ENCODE measurements at regions not wholly inside any gene's neighbourhood (a gene's known extent, or its start where the extent isn't known, plus 50 kb on each side); places are given as distances from the start of the nearest gene placed in this dataset.
"Not testable (repeated sequence)": the region's sequence is repeated elsewhere in the genome, so short reads cannot be mapped to it uniquely, and the experiment has no call there.

DNA sequence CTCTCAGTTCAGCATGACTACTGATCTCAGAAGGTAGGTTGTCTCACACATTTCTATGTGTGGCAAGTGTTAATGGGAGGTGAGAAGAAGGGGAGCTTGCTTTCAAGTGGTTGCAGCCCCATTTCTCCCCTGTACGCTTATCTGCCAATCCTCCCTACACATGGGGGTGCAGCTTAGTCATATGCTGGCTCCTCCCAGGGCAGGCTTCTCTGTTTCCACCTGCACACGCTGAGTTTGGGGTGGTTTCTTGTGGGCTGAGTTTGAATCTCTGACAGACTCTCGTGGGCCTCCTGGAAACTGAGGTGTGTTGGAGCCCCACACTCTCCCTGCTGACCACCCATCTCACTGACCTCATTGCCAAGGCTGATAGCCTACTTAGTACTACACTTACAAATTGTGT is 435.8 kb upstream of the MTPN start:
- DNase-seq (ENCODE audit: low read depth in 2 of 2) = no peak

DNA sequence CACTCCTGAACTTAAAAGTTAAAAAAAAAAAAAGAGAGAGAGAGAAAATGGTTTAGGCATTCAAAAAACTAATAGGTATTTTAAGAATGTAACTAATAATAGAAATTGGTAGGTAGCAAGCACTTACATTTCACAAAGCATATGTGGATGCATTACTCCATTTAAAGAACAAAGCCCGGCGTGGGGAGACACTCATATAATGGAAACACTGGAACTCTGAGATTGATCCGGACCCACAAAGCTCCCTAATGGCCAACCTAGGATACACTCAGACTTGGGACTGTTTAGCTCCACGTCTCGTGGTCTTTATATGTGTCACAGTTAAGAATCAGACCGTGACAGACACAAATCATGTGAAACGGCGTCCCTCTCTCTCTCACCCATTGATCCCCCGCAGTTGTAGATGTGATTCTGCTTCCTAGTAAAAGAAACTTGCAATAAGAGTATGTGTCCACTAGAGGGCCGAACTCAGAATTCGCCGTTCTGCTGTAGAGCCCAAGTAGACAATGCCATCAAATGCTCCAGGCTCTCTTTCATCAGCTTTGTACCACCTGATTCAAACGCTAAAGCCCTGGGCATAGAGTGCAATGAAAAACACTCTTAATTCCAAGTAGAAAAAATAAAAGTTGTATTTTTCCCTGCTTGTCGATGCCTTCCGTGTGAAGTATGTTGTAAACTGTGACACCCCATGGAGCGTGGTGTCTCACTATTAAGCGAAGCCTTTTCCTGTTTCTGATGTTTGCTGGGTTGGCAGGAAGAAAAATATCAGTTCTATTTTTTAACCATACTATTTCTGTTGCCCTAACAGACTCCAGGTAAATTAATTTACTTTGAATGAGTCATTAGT is 429.0 kb upstream of the MTPN start:
- DNase-seq (ENCODE audit: low read depth in 2 of 2) = no peak

DNA sequence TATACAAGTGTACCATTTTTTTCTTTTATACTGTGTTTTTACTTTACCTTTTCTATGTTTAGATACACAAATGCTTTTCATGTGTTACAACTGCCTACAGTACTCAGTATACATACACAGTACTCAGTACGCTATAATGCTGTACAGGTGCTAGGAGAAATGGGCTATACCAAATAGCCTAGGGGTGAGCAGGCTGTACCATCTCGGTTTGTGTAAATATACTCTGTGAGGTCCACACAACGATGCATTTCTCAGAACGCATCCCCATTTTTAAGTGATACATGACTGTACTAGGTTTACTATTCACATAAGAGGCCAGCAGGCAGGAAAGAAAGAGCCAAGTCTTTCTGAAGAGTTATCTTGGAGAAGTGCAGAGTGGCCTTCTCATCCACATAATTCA is 426.4 kb upstream of the MTPN start:
- no peak for DNase-seq (ENCODE audit: low read depth in 2 of 2)

DNA sequence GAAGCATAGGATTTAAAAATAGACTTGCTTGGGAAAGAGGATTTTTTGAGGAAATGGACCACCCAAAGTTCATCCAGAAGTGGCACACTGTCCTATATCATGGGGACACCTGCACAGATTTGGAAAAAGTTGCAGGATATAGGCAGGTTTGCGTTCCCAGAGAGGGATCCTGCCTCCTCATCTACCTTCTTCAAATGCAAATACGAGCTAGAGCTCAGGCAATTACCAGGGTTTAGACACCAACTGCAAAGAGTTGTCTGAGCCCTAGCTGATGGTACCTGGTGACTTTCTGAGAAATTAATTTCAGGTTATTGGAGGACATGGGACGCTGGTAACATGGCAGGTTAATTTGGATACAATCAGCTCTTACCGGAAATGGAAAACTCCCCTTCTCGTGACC is 423.7 kb upstream of the MTPN start:
- no peak for DNase-seq (ENCODE audit: low read depth in 2 of 2)

DNA sequence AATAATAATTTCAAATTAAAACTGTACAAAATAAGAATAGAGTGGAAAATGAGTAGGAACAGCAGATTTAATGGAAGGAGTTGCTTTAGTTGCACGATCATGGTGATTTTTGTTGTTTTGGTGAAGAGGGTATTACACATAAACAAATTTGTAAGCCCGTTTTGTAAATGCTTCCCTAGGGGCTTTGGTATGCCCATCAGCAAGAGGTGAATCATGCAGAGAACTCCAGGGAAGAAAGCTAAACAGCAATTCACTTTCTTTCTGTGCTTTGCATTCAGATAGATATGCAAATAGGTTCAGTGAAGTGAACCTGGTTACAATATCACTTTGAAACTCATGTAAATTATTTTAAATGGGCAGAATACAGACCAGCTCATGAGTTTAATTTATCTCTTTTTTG is 422.2 kb upstream of the MTPN start:
- no peak for DNase-seq (ENCODE audit: low read depth in 2 of 2)

DNA sequence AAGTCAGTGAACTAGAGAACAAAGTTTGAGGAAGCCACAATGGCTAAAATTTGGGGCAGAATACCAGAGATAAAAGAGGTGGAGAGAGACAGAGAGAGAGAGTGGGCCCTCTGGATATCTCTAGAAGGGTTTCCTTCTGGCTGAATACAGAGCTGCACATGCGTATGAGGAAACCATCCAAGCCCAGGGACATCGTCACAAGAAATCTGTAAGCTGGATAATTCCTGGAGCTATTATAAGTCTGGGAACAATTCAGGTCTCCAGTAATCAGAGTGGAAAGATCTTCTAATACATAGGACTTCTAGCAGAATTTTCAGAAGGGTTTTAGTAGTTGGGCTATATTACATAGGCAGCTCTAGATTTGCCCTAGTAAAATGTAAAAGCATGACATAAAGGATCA is 415.7 kb upstream of the MTPN start:
- DNase-seq (ENCODE audit: low read depth in 2 of 2) = no peak

DNA sequence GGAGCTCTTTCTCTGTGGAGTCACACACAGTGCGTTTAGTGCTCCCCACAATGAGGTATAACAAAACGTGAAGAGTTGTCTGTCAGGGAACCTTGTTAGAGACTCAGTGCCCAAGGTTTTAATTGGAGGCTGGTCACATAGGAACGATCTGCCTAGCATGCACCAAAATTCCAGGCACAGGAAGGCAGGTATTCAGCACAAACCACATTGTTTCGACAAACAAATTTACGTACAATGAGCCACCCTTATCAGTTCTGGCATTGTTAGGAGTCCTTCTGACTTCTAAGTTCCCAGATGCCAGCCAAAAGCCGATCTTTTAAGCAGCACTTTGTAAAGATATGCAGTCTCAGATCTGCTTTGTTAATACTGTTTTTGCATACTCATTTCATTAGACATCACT is 414.2 kb upstream of the MTPN start:
- no peak for DNase-seq (ENCODE audit: low read depth in 2 of 2)

DNA sequence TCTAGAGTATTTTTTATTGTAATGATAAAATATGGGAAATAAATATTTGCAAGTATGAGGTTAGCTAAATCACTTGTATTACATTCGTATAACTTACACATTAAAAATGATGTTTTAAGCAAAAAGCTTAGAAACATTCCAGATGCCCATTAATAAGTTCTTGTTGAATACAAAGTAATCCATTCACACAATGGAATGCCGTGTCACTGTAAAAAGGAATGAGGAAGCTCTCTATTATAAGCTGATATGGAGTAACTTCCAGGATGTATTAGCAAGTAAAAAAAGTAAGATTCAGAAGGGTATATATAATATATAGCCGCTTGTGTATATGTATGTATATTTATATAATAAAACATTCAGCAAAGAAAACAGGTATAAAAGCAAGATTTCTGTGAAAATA is 412.8 kb upstream of the MTPN start:
- DNase-seq (ENCODE audit: low read depth in 2 of 2) = no peak

DNA sequence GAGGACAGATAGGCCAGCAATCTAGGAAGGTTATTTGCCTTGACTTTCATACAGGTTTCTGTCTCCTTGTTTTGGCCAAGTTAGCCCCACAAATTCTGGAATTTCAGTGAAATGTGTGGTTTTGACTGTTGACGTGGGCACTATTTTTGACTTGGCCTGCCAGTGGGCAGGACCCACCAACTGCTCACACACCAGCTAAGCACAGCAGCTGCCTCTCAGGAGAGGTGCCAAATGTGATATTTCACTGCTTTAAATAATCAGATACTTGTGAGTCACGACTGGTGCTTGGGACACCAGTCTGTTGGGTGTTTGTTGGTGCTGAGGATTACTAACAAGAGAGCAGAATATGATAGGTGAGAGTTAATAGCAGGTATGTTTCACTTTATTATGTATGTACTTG is 409.7 kb upstream of the MTPN start:
- no peak for DNase-seq (ENCODE audit: low read depth in 2 of 2)

DNA sequence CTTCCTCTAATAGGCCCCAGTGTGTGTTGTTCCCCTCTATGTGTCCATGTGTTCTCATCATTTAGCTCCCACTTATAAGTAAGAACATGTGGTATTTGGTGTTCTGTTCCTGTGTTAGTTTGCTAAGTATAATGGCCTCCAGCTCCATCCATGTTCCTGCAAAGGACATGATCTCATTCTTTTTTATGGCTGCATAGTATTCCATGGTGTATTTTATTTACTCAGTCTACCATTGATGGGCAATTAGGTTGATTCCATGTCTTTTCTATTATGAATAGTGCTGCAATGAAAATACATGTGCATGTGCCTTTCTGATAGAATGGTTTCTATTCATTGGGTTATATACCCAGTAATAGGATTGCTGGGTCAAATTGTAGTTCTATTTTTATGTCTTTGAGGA is 394.2 kb upstream of the MTPN start:
- not testable (repeated sequence) for DNase-seq (ENCODE audit: low read depth in 2 of 2)

DNA sequence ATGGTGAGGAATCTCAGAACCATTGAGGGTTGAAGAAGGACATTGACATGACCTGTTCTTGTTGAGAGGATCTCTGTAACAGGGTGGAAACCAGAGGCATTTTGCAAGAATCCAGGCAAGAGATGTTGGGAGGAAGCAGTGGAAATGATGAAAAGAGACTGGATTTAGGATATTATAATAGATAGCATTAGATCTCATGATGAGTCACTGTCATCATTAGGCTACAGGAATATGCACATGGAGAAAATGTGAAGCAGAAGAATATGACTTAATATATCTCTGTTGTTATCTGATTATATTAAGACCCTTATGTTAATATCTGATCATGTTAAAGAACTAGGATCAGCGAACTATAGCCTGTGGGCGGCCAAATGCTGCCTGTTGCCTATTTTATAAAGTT is 393.0 kb upstream of the MTPN start:
- DNase-seq (ENCODE audit: low read depth in 2 of 2) = no peak

DNA sequence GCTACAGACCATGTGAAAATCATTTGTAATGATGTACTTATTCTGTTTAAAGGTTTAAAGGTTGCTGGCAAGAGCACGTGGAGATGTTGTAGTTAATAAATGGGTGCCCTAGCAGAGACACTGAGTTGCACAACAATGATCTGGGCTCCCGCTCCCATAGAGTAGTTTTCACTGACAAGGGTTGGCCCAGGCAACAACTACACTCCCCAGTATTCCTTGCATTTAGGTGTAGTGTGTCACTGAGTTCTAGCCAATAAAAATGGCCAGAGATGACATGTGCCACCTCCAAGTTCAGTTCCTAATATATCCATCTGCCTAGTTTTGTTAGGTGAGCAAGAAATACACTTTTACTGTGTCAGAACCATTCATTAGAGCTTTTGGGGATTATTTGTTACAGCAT is 392.1 kb upstream of the MTPN start:
- no peak for DNase-seq (ENCODE audit: low read depth in 2 of 2)

DNA sequence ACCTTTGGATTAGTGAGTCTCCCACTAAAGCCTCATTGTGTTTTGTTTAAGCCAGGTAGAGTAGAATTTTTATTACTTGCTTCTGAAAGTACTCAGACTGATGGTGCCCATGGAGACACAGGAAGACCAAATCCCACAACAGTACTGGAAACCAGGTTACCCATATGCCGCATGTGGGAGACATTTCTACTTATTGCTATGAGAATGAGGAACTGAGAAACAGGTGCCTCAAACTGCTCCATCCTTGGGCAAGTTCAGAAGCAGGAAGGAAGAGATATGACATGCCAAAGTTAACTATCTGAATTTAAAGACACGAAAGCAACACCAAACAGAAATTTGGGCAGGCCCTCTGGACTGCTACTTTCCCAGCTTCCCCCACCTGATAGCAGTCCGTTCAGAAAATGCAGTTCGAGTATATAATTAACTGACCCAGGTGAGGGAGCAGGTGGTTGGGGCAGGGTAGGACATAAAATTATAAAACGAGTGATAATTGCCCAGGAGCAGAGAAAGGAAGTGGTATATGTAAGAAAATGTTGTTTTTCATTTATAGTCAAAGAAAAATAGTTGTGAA is 382.3 kb upstream of the MTPN start:
- no peak for DNase-seq (ENCODE audit: low read depth in 2 of 2)

DNA sequence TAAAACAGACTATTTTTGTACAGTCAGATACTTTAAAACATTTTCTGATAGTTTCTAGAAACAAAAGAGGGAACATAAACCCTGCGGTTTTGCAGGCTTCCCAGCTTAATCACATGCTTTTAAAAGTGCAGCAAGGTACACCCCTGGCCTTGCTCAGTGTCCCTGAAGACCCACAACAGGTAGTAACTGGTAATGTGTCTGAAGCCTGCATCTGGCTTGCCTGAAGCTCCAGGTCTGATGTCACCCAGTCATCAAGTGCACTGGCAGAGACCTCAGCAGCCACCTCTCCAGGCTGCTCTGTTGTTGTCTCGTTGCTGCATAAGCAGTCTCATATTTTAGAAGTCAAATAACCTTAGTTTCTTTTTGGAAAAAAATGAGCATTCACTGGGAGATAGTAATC is 376.1 kb upstream of the MTPN start:
- DNase-seq (ENCODE audit: low read depth in 2 of 2) = no peak

DNA sequence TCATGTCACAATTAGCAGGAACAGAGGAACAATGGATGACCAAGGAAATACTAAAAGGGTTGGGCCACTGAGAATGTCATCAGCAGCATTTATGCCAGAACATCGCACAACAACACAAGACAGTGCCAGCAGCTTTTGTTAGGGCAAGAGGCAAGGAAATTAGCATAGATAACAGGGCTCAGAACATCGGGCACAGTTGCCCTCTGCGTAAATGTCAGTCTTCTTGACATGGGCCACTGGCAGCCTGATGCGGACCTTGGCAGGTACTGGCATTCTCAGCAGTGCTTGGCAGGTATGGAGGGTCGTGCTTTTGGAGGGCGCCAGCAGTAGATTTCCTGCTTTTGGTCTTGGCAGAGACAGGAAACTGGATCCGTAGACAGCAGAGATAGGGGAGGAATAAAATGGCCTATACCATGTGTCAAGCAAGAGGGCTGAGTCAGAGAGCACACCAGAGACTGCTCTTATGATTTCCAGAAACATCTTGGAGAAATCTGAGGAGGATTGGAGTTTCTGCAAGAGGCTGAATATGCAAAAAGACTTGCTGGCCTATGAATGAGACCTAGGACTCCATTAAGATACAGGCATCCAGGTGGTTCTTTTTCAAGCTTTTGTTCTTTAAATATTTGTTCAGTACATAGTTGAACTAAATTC is 371.5 kb upstream of the MTPN start:
- no peak for DNase-seq (ENCODE audit: low read depth in 2 of 2)

DNA sequence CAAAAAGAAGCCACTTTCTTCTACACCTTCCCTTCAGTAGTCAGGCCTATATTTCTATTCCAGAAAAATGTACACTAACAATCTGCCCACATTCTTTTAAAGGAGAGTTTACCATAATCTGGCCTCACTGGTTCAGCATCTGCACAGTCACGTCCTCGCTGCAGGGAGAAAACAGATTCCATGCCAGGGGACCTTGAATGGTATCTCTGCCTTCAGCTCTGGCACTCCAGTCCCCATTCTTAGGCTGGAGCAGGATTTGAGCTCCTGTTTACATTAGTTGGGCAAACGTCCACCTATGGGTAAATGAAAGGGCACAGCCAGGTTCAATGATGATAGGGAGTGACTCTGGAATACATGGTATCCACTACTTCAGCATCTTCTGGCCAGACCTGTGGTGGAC is 371.0 kb upstream of the MTPN start:
- no peak for DNase-seq (ENCODE audit: low read depth in 2 of 2)

DNA sequence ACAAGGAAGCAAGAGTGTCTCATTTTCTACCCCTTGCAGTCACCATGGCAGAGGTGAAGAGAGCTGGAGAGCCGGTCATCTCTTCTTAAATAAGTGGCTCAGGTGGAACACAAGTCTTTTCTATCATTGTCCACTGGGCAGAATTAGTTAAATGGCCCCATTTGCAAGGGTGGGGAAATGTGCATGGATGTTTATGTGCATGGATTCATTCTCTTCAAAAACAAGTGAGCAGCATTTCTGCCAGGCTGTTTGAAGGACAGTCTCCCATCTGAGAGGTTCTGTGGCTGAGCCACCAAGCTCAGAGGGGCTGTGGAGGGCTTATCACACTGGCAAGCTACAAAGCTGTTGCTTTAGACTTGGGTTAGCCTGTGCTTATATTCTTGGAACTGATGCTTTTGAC is 370.3 kb upstream of the MTPN start:
- DNase-seq (ENCODE audit: low read depth in 2 of 2) = no peak

DNA sequence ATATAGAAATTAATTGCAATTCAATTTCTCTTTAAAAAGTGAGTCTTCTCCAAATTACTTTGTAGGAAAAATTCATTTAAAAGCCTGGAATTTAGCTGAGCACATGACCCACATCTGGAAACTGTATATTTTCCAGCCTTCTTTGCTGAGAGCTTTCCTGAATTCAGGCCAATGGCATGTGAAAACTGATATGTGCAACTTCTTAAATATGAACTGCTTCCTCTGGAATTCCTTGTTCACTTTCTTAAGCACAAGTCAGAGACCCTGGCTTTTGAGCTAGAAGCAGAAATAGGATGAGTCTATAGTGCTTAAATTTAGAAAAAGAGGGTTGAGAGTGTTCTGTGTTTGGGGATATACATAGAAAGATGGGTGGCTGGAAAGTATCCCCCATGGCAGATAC is 365.1 kb upstream of the MTPN start:
- DNase-seq (ENCODE audit: low read depth in 2 of 2) = no peak

DNA sequence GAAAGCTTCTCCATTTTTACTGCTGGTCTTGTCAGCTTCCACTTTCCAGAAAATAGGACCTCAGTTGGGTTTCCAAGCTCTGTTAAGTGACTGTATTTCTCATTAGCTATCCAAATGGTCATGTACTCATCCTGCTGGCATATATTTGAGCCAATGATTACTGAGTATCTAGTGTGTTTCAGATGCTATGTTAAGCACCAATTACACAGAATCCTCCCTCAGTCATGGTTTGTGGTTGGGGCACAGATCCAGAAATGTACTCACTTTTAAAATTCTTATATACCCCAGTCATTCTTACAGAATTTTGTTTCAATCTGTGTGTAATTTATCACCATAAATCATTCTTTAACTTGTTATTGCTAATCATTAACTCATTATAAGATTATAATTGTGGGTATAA is 362.3 kb upstream of the MTPN start:
- no peak for DNase-seq (ENCODE audit: low read depth in 2 of 2)

DNA sequence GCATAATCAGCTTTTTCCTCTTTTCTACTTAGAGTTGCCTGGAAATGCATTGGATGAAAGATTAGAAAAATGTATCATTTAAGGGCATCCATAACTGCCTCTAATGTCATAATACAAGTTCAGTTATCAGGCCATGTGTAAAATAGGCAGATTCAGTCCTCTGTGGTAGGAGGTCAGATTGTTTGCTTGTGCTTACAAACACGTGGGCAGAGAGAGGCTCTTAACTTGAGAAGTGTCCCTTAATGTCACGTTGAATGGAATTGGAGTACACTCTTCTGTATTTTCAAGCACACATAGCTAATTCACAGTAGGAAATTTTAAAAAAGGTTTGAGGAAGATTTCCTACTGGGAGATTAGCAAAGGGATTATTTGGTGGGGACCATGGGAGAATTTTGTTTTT is 359.8 kb upstream of the MTPN start:
- DNase-seq (ENCODE audit: low read depth in 2 of 2) = no peak

DNA sequence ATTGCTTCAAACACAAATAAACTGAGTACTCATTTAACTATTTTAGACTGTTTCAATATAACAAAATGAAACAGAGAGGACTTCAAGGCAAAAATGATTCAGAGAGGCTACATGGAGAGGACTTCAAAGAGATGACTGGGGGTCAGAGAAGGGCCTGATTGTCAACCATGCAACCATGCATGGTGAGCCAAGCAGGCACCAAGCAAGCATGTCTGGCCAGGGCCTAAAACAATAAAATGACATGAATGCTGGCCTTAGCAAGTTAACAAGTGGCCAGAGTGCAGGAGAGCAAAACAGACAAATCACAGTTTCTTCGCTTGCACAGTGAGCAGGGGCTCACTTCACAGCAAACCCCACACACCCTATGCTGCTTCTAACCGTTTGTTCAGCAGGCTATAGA is 356.5 kb upstream of the MTPN start:
- no peak for DNase-seq (ENCODE audit: low read depth in 2 of 2)

DNA sequence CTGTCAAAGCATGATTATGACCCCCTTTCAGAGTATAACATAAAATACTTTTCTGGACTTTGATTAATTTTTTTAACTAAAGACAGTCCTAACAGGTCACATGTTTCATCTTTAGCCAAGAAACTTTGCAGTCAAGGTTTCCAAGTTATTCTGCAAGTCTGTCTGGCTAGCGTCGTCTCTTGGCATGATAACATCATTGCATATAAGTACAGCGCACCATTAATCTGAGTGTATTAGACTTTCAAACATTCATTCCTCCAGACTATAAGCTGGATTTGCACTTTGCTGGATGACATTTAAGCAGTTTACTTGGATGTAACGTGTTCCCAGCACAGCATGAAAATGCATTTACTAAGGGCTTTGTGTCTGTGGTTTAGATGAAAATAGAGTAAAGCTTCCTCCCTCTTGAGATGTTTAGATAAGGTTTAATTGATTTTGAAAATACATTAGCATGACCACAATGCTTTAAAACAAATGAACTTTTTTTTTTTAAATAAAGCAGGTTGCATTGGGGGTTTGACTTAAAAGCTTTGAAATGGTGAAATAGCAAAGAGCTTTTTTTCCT is 349.0 kb upstream of the MTPN start:
- DNase-seq (ENCODE audit: low read depth in 2 of 2) = no peak

DNA sequence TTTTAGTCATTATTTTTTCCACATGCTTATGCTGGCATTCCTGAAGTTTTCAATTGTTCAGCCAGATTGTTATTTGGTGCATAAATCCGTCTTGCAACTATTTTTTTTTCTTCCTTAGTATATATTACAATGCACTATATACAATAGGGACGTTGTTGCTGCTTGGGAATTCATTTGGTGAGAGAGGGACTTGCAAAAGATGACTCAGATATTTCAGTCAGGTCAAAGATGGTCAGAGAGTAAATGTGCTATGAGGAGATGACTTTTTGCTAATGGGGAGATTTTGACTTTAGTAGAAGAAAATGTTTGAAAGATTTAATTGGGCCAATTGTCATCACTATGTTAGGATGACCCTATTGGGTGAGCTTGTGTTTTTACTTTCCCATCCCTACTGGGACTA is 348.4 kb upstream of the MTPN start:
- DNase-seq (ENCODE audit: low read depth in 2 of 2) = no peak
